HepG2 (cell line): ENCODE measurements at regions not wholly inside any gene's neighbourhood (a gene's known extent, or its start where the extent isn't known, plus 50 kb on each side); places are given as distances from the start of the nearest gene placed in this dataset.

Experiments used
- ATAC-seq: fragments of 200-7000 bp; cut with Tn5 transposase; 3 replicates; pipeline ENCODE4 v1.9.1; 2020; ENCODE audit warnings: mild to moderate bottlenecking, moderate library complexity
- BruUV-seq: library from RNA; stranded (reverse); fragments of 400-500 nt; replicated peaks from 2 replicates; lab custom pipeline; 2021; lab: Mats Ljungman, UMichigan
- CTCF ChIA-PET: fragments of 300-600 bp; formaldehyde crosslinking; extraction: SDS; loops from one replicate; lab custom pipeline; 2021; ENCODE audit warnings: low total read pairs, inconsistent platforms, low intra/inter-chr PET ratio; lab: Yijun Ruan, JAX
- POLR2A ChIA-PET: fragments of 350-600 bp; sonication (Branson Sonifier 250); formaldehyde crosslinking; loops from one replicate; lab custom pipeline; 2020; ENCODE audit warnings: antibody characterized with exemption, inconsistent platforms; lab: Yijun Ruan, JAX
- DNase-seq: peaks from one replicate; pipeline ENCODE4 v3.0.0-alpha.2; 2015; ENCODE audit warnings: low spot score
- FAIRE-seq: peaks from 3 replicates; lab custom pipeline; 2011; peaks lifted over from hg19 to GRCh38; lab: Jason Lieb, UNC
- H2AFZ ChIP-seq: one replicate; pipeline ENCODE4 v1.6.1; 2011; ENCODE audit warnings: low read length, inconsistent platforms
- H3K27ac ChIP-seq: fragments of 300-600 bp; 3 replicates; pipeline ENCODE4 v1.8.0; 2011; ENCODE audit warnings: mixed run types, mild to moderate bottlenecking, mixed read lengths, low read length, inconsistent platforms; ENCODE audit not compliant: insufficient read depth; ENCODE audit errors: extremely low read length
- H3K27me3 ChIP-seq, 2 experiments: fragments of 200-600 bp in 1 of 2; 2 replicates in 1 of 2; 3 replicates in 1 of 2; pipeline versions ENCODE4 v1.6.0 to v1.8.0; 2011; ENCODE audit warnings: low read length in 2 of 2, mild to moderate bottlenecking in 2 of 2, moderate library complexity in 2 of 2, inconsistent platforms in 1 of 2; ENCODE audit not compliant: insufficient read depth in 2 of 2, control insufficient read depth in 1 of 2
- H3K36me3 ChIP-seq, 2 experiments: fragments of 200-600 bp in 1 of 2; replicated peaks in 1 of 2; 2 replicates in 1 of 2; 3 replicates in 1 of 2; pipeline versions ENCODE4 v1.5.1 to v1.8.0; 2011; ENCODE audit warnings: low read length in 2 of 2, inconsistent platforms in 1 of 2; ENCODE audit not compliant: insufficient read depth in 2 of 2, control insufficient read depth in 1 of 2
- H3K4me1 ChIP-seq: 2 replicates; pipeline ENCODE4 v1.5.1; 2012; ENCODE audit warnings: low read length, inconsistent platforms; ENCODE audit not compliant: insufficient read depth
- H3K4me2 ChIP-seq: 2 replicates; pipeline ENCODE4 v1.6.0; 2011; ENCODE audit warnings: low read depth, low read length, inconsistent platforms
- H3K4me3 ChIP-seq, 3 experiments: fragments of 200-600 bp in 1 of 3; sonication (generic), shearing (Covaris generic) in 1 of 3; replicated peaks in 1 of 3; 2 replicates each; pipeline ENCODE4 v1.5.1; 2011 to 2016; ENCODE audit warnings: low read length in 3 of 3, inconsistent platforms in 2 of 3, low read depth in 2 of 3, mild to moderate bottlenecking in 2 of 3, control low read depth in 1 of 3, mixed read lengths in 1 of 3; ENCODE audit not compliant: insufficient read depth in 1 of 3
- H3K79me2 ChIP-seq: one replicate; pipeline ENCODE4 v1.6.1; 2011; ENCODE audit warnings: low read length, inconsistent platforms; ENCODE audit not compliant: insufficient read depth
- H3K9ac ChIP-seq: 2 replicates; pipeline ENCODE4 v1.6.0; 2011; ENCODE audit warnings: mild to moderate bottlenecking, low read depth, low read length, inconsistent platforms; ENCODE audit not compliant: insufficient read depth
- H3K9me3 ChIP-seq: 2 replicates; pipeline ENCODE4 v1.5.1; 2012; ENCODE audit warnings: mild to moderate bottlenecking, low read length
- H4K20me1 ChIP-seq: 2 replicates; pipeline ENCODE4 v1.6.0; 2011; ENCODE audit warnings: inconsistent platforms, mild to moderate bottlenecking, low read length, moderate library complexity; ENCODE audit not compliant: insufficient read depth
- CC2D1A ChIP-seq: sonication (generic); formaldehyde crosslinking; IDR thresholded peaks from 2 replicates; pipeline ENCODE4 v1.8.1; 2023; ENCODE audit warnings: mild to moderate bottlenecking, missing genetic modification reagents
- CHCHD3 ChIP-seq: sonication (generic); formaldehyde crosslinking; IDR thresholded peaks from 2 replicates; pipeline ENCODE4 v1.8.0; 2022; ENCODE audit warnings: mild to moderate bottlenecking, missing genetic modification reagents, moderate library complexity
- EP300 ChIP-seq, 3 experiments: sonication (generic) in 1 of 3; formaldehyde crosslinking in 1 of 3; IDR thresholded peaks; 2 replicates each; pipeline versions ENCODE4 v1.5.1 to v1.6.1; 2011 to 2020; ENCODE audit warnings: low read depth in 2 of 3, low read length in 2 of 3, borderline replicate concordance in 1 of 3, improper control_type of control experiment in 1 of 3, mild to moderate bottlenecking in 1 of 3, missing genetic modification reagents in 1 of 3, moderate library complexity in 1 of 3
- FOSL2 ChIP-seq: sonication (generic); formaldehyde crosslinking; IDR thresholded peaks from 2 replicates; pipeline ENCODE4 v1.4.0; 2020; ENCODE audit warnings: missing genetic modification reagents
- MED1 ChIP-seq: sonication (generic); formaldehyde crosslinking; IDR thresholded peaks from 2 replicates; pipeline ENCODE4 v1.4.0; 2020; ENCODE audit warnings: missing genetic modification reagents
- NCOA1 ChIP-seq: sonication (generic); formaldehyde crosslinking; IDR thresholded peaks from 2 replicates; pipeline ENCODE4 v1.9.0; 2021; ENCODE audit warnings: missing genetic modification reagents
- PHF21A ChIP-seq: sonication (generic); formaldehyde crosslinking; IDR thresholded peaks from 2 replicates; pipeline ENCODE4 v1.5.0; 2020; ENCODE audit warnings: mild to moderate bottlenecking, missing genetic modification reagents
- PTBP1 ChIP-seq: fragments of 200-400 bp; formaldehyde crosslinking; IDR thresholded peaks from 2 replicates; pipeline ENCODE4 v1.6.1; 2018; ENCODE audit warnings: low read length, low read depth; ENCODE audit not compliant: poor library complexity, severe bottlenecking
- SMAD1 ChIP-seq: sonication (generic); formaldehyde crosslinking; IDR thresholded peaks from 2 replicates; pipeline ENCODE4 v1.4.0; 2020; ENCODE audit warnings: missing genetic modification reagents, low read depth, mild to moderate bottlenecking, borderline replicate concordance
- TFAP4 ChIP-seq: sonication (generic); IDR thresholded peaks from 2 replicates; pipeline ENCODE4 v1.6.1; 2016; ENCODE audit warnings: low read depth, borderline replicate concordance
- ZBTB7A ChIP-seq: sonication (generic); formaldehyde crosslinking; IDR thresholded peaks from 2 replicates; pipeline ENCODE4 v1.8.0; 2022; ENCODE audit warnings: mild to moderate bottlenecking, missing genetic modification reagents
- ZNF20 ChIP-seq: sonication (generic); formaldehyde crosslinking; IDR thresholded peaks from 2 replicates; pipeline ENCODE4 v1.4.0; 2020; ENCODE audit warnings: mild to moderate bottlenecking, moderate library complexity, missing genetic modification reagents
- ZNF703 ChIP-seq: sonication (generic); formaldehyde crosslinking; IDR thresholded peaks from 2 replicates; pipeline ENCODE4 v1.5.1; 2020; ENCODE audit warnings: missing genetic modification reagents, mild to moderate bottlenecking, moderate library complexity, borderline replicate concordance
- ZNF766 ChIP-seq: sonication (generic); formaldehyde crosslinking; IDR thresholded peaks from 2 replicates; pipeline ENCODE4 v1.5.0; 2020; ENCODE audit warnings: missing genetic modification reagents, borderline replicate concordance
- ZNF83 ChIP-seq: sonication (generic); formaldehyde crosslinking; IDR thresholded peaks from 2 replicates; pipeline ENCODE4 v1.4.0; 2020; ENCODE audit warnings: missing genetic modification reagents, mild to moderate bottlenecking, borderline replicate concordance
- WGBS: methylation state at CpG from one replicate; pipeline ENCODE4 v1.1.6; 2017; ENCODE audit warnings: low lambda C conversion rate; 5-methylcytosine and 5-hydroxymethylcytosine counted together
- in situ Hi-C: cut with HindIII; loops from 2 replicates; pipeline ENCODE4 v1.10.0; 2017; ENCODE audit warnings: low pct_unique_long_range_greater_than_20kb; ENCODE audit not compliant: extremely low pct_ligation_motif_present
- intact Hi-C: fragments of 100-400 bp; cut with micrococcal nuclease; formaldehyde crosslinking; loops from one replicate; pipeline ENCODE4 v1.10.0; 2022; ENCODE audit not compliant: unreplicated experiment
- TF ChIP-seq, protein P1 (sequence below): sonication (generic); formaldehyde crosslinking; IDR thresholded peaks from 2 replicates; pipeline ENCODE4 v1.8.0; 2022; ENCODE audit warnings: mild to moderate bottlenecking, missing genetic modification reagents, moderate library complexity
- TF ChIP-seq, protein P2 (sequence below): sonication (generic); formaldehyde crosslinking; IDR thresholded peaks from 2 replicates; pipeline ENCODE4 v1.5.0; 2020; ENCODE audit warnings: missing genetic modification reagents, mild to moderate bottlenecking, borderline replicate concordance

DNA sequence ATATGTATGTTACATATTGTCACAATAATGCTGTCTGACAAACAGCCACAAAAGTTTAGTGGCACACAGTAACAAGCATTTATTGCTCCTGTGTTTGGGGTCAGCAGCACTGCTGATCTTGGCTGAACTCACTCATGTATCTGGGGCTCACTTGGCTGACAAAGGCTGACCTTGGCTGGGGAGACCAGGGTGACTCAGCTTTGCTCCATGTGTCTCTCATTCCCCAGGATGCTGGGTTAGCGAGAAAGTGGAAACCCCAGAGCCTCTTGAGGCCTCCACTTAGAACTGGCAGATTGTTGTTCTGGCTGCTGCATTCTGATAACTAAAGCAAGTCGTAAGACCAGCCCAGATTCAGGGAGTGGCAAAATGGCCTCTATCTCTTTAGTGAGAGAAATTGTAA lies 217.3 kb upstream of the HABP2 start:
- in situ Hi-C loops, result no loop called here
- TF ChIP-seq, protein P1, sequence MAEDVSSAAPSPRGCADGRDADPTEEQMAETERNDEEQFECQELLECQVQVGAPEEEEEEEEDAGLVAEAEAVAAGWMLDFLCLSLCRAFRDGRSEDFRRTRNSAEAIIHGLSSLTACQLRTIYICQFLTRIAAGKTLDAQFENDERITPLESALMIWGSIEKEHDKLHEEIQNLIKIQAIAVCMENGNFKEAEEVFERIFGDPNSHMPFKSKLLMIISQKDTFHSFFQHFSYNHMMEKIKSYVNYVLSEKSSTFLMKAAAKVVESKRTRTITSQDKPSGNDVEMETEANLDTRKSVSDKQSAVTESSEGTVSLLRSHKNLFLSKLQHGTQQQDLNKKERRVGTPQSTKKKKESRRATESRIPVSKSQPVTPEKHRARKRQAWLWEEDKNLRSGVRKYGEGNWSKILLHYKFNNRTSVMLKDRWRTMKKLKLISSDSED, result no peak
- TF ChIP-seq CHCHD3 (CRISPR knock-in tag) (no peak), PHF21A (CRISPR knock-in tag) (no peak), FOSL2 (CRISPR knock-in tag) (peak; percentile 35; the same call in 1 of the 2 replicates), ZNF703 (no peak), SMAD1 (CRISPR knock-in tag) (no peak)
- H3K4me3 ChIP-seq, result no peak overlapping the region
- H3K9me3 ChIP-seq, result no peaks in the 10 kb centered on the region
- WGBS, result 30% methylated on average over 1 of the region's 2 CpGs
- H2AFZ ChIP-seq, result no peak overlapping the region
- H3K27me3 ChIP-seq, result peaks cover 0 to 23% of the 10 kb centered on the region in 2 experiments; a peak in 3 of 5 replicates
- CTCF ChIA-PET, result no interaction called here
- no peaks in the 10 kb centered on the region for H3K4me1 ChIP-seq
- intact Hi-C loops, result no loop called here
- no peaks in the 10 kb centered on the region for H4K20me1 ChIP-seq
- no peaks in the 10 kb centered on the region for H3K79me2 ChIP-seq
- DNase-seq, result no peak
- POLR2A ChIA-PET, result no interaction called here
- no peak overlapping the region for H3K4me2 ChIP-seq
- BruUV-seq, result no TSS peak
- H3K36me3 ChIP-seq, result no peaks in the 10 kb centered on the region
- no peak overlapping the region for H3K9ac ChIP-seq
- no peak overlapping the region for H3K27ac ChIP-seq
- no peak for FAIRE-seq
- ATAC-seq, result no peak

- no peaks in the 10 kb centered on the region for H3K36me3 ChIP-seq
- no peak overlapping the region for H3K27ac ChIP-seq
- H2AFZ ChIP-seq, result no peak overlapping the region
- H3K4me2 ChIP-seq, result no peak overlapping the region
- no peak for DNase-seq
- no peak overlapping the region for H3K4me3 ChIP-seq
- H3K27me3 ChIP-seq, result peaks cover 0 to 23% of the 10 kb centered on the region in 2 experiments; a peak in 3 of 5 replicates
- no peaks in the 10 kb centered on the region for H3K4me1 ChIP-seq
- CTCF ChIA-PET, result no interaction called here
- H3K79me2 ChIP-seq, result no peaks in the 10 kb centered on the region
- 0% methylated on average over 6 of the region's 6 CpGs for WGBS
- no peak for ATAC-seq
- BruUV-seq, result no TSS peak
- no peaks in the 10 kb centered on the region for H4K20me1 ChIP-seq
- in situ Hi-C loops, result no loop called here
- no peak for FAIRE-seq
- no peak overlapping the region for H3K9ac ChIP-seq
- no peaks in the 10 kb centered on the region for H3K9me3 ChIP-seq
- POLR2A ChIA-PET, result no interaction called here
- intact Hi-C loops, result no loop called here
- TF ChIP-seq PTBP1 (no peak), ZNF83 (CRISPR knock-in tag) (no peak), NCOA1 (CRISPR knock-in tag) (no peak), ZNF766 (CRISPR knock-in tag) (no peak), CC2D1A (CRISPR knock-in tag) (no peak), ZBTB7A (CRISPR knock-in tag) (no peak), ZNF20 (no peak), TFAP4 (no peak), MED1 (CRISPR knock-in tag) (no peak), EP300 (IDR thresholded peaks at IDR 0.05; ENCODE audit: low read depth in 2 of 2, low read length in 2 of 2) (no peak), EP300 (CRISPR knock-in tag; IDR thresholded peaks at IDR 0.05; ENCODE audit: borderline replicate concordance) (no peak)
- TF ChIP-seq, protein P2, sequence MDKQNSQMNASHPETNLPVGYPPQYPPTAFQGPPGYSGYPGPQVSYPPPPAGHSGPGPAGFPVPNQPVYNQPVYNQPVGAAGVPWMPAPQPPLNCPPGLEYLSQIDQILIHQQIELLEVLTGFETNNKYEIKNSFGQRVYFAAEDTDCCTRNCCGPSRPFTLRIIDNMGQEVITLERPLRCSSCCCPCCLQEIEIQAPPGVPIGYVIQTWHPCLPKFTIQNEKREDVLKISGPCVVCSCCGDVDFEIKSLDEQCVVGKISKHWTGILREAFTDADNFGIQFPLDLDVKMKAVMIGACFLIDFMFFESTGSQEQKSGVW (CRISPR knock-in tag), result no peak
Measured at GRCh38 chr10:113336549-113337130, 216.2 kb upstream of the HABP2 start.
